Caki2 (cell line): ENCODE measurements at regions not wholly inside any gene's neighbourhood (a gene's known extent, or its start where the extent isn't known, plus 50 kb on each side); places are given as distances from the start of the nearest gene placed in this dataset.

Experiments used
- DNase-seq: peaks from one replicate; pipeline ENCODE4 v3.0.0-alpha.2; 2015; ENCODE audit warnings: low read depth
- in situ Hi-C: cut with HindIII; loops from 2 replicates; pipeline ENCODE4 v1.10.0; 2016; ENCODE audit warnings: low sequenced_read_pairs, low pct_unique_long_range_greater_than_20kb, mixed read lengths

GRCh38 chr5:74957906-74958305, 91.7 kb upstream of the FAM169A start:
- in situ Hi-C loops = no loop called here

GRCh38 chr5:74957029-74957784, 91.0 kb upstream of the FAM169A start:
- in situ Hi-C loops = no loop called here
- peak; percentile 78 for DNase-seq

More at GRCh38 chr5:74957906-74958305, 91.7 kb upstream of the FAM169A start:
- no peak for DNase-seq

- in situ Hi-C loops = no loop called here
- DNase-seq = no peak
Observed at GRCh38 chr5:74956278-74956677, 90.1 kb upstream of the FAM169A start.

GRCh38 chr5:74954919-74955318, 88.7 kb upstream of the FAM169A start:
- peak; percentile 51 for DNase-seq
- in situ Hi-C loops = no loop called here

GRCh38 chr5:74953937-74954720, 87.9 kb upstream of the FAM169A start:
- peak; percentile 65 for DNase-seq
- in situ Hi-C loops = no loop called here

- peak; percentile 16 for DNase-seq
- in situ Hi-C loops = no loop called here
Observed at GRCh38 chr5:74953554-74953936, 87.4 kb upstream of the FAM169A start.

- in situ Hi-C loops = no loop called here
- DNase-seq = no peak
Observed at GRCh38 chr5:74952406-74952805, 86.2 kb upstream of the FAM169A start.

GRCh38 chr5:74951865-74952264, 85.7 kb upstream of the FAM169A start:
- DNase-seq = no peak
- in situ Hi-C loops = no loop called here

GRCh38 chr5:74950836-74951515, 84.8 kb upstream of the FAM169A start:
- DNase-seq = no peak
- in situ Hi-C loops = no loop called here

GRCh38 chr5:74949976-74950375, 83.8 kb upstream of the FAM169A start:
- in situ Hi-C loops = no loop called here
- no peak for DNase-seq

GRCh38 chr5:74948031-74948546, 81.9 kb upstream of the FAM169A start:
- in situ Hi-C loops = no loop called here
- DNase-seq = peak; percentile 80

GRCh38 chr5:74946471-74946870, 80.3 kb upstream of the FAM169A start:
- in situ Hi-C loops = no loop called here
- DNase-seq = no peak

- in situ Hi-C loops = no loop called here
- no peak for DNase-seq
Observed at GRCh38 chr5:74945561-74946165, 79.5 kb upstream of the FAM169A start.

- DNase-seq = no peak
- in situ Hi-C loops = no loop called here
Observed at GRCh38 chr5:74943905-74944304, 77.7 kb upstream of the FAM169A start.

GRCh38 chr5:74942622-74943286, 76.6 kb upstream of the FAM169A start:
- in situ Hi-C loops = no loop called here
- DNase-seq = peak; percentile 42

GRCh38 chr5:74940782-74941353, 74.7 kb upstream of the FAM169A start:
- in situ Hi-C loops = no loop called here
- no peak for DNase-seq

GRCh38 chr5:74938250-74938933, 72.2 kb upstream of the FAM169A start:
- in situ Hi-C loops = no loop called here
- DNase-seq = no peak
